ENCODE measurements at regions not wholly inside any gene's neighbourhood (a gene's known extent, or its start where the extent isn't known, plus 50 kb on each side); places are given as distances from the start of the nearest gene placed in this dataset.

DNA sequence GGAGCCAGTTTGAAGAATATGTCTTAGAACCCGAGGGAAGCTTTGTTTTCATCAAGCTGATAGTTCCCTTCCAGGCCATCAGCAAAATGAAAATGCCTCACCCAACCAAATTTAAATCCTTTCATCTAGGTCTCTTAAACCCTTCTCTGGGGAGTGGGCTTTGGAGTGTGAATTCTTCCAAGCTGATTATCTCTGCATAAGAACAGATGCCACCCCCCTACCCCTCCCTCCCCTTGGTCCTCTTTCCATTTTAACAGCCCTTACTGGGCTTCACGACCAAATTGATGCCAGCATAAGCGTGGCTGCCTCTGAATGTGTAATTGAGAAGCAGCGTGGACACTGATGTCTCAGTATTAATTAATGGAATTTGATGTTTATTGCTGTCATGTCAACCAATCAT, 509.7 kb upstream of the CLINT1 start:
- no peak for DNase-seq (ENCODE audit: low spot score)

DNA sequence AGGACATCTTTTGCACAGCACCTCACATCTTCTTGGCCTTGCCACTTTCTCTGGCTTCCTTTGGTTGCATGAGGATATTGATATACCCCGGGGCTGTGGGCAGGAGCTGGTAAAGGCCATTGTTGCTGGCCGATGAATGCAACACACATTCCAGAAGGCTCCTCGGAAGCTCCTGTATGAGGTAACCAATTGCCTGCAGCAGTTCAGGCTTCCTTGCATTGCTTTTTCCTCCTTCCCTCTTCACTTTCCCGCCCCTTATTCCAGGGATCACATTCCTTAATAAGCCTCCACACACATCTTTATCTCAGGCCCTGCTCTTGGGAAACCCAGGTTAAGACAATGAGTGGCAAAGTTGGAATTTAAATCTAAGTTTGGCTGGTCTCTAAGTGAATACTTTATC, 505.4 kb upstream of the CLINT1 start:
- no peak for DNase-seq (ENCODE audit: low spot score)

DNA sequence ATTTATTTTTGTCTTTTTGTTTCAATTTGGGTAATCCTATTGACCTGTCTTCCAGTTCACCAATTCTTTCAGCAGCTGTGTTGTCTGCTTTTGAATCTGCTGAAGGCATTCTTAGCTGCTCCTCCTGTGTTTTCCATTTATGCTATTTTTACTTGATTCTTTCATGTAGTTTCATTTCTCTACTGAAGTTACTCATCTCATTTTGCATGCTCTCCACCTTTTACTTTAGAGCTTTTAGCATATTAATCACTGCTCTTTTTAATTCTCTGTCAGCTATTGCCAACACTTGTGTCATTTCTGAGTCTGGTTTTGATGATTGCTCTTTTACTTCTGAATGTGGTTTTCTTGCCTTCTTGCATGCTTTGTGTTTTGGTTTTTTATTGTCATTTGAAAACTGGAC, 496.0 kb upstream of the CLINT1 start:
- no peak for DNase-seq (ENCODE audit: low spot score)

DNA sequence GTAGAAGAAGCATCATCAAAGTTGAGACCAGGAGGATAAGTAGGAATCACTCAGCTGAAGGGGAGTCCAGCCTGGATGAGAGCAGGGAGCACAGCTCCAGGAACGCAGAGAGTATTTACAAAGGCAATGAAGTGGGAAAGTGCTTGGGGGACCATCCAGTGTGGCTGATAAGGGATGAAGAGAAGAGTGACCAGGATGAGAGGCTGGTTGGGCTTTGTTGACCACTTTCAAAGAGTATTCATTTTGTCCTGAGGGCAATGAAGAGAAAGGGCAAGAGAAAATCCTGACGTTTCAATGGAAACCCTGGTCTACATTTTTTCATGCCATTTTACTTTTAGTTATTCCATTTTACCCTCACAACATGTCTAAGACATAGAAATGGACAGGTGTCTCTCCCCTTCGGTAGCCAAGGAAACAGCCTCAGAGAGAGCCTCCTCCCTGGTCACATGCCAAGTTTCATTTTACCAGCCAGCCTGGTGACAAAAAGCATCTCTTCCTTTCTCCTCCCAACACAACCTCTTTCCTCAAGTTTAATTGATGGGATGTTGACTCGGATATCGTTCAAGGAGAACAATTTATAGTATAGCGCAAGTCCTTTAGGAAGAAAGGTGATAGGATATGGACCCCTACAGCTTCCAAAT, 492.7 kb upstream of the CLINT1 start:
- DNase-seq (ENCODE audit: low spot score), result no peak

DNA sequence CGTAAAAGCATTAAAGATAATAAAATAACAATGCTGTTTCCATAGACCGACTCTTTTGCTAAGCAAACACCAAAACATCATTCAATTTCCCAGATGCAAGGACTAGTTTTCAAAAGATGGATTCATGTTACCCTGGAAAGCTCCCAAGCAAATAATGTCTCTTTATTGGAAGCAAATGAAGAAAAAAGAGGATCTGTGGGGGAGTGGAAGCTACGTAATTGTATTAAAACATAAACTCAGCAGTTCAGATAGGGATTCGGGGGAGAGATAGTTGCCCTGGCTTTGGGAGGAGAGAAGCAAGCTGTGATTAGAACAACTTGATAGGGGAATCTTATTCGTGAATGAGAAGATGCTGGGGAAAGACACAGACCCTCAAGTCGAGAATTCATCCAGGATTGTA, 491.0 kb upstream of the CLINT1 start:
- no peak for DNase-seq (ENCODE audit: low spot score)

DNA sequence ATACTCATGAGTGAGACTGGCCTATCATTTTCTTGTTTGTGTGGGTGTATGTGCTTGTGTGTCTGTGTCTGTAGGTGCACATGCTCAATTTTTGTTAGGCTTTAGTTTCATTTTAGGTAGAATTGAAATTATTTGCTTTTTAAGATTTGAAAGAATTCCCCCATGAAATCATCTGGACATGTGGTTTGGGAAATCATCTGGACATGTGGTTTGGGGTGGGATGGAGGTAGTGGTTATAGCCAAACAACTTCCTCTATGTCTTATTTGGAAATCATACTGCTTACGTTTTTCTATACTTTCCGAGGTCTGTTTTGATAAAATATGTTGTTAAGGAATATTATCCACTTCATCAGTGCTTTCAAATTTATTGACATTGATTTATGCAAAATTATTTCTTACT, 485.4 kb upstream of the CLINT1 start:
- DNase-seq (ENCODE audit: low spot score), result no peak

DNA sequence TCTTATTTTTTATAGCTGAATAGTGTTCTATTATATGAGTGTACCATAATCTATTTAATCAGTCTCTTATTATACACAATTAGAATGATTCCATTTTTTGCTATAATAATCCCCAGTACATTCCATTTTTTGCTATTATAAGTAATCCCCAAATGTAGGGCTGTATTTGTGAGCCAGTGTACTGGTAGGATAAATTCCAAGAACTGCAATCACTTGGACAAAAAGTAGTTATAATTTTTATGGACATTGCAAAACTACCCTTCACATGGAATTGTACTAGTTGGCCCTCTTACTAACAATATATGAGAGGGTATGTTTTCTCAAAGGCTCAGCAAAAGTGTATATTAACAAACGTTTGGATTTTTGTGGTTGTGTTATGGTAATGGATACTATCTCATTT, 481.7 kb upstream of the CLINT1 start:
- DNase-seq (ENCODE audit: low spot score), result no peak

DNA sequence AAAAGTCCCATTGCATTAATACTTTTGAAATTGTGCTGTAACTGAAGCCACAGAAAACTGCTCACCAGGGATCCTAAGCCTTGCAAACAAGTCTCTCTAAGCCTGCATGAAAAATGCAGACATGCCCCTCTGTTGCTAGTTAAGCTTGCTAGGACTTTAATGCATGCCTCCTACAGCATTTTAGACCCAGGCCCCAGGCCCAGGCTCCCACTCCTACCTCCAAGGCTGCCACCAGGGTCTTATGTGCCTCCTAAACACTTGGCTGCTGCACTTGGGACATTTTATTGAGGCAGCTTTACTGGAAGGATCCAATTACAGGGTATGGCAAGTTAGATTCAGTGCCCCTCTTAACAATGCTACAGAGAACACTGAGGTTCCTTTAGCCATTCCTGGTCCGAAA, 467.3 kb upstream of the CLINT1 start:
- DNase-seq (ENCODE audit: low spot score), result no peak

DNA sequence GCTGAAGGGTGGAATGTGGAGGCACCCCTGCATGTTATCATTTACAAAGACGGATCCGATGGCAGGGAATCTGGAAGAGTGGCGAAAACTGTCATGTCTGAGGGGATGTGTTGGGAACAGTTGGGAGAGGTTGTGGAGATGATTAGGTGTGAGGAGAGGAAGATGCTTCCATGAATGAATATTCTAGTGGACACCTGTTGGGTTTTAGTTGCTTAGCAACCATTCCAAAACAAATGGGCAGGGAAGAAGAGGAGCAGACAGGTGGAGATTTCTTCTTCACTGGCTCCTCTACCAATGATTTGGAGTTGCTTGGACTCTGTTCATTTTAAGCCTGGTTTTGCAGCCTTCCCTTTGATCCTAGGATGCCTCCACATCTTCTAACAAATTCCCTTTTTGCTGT, 465.3 kb upstream of the CLINT1 start:
- no peak for DNase-seq (ENCODE audit: low spot score)

DNA sequence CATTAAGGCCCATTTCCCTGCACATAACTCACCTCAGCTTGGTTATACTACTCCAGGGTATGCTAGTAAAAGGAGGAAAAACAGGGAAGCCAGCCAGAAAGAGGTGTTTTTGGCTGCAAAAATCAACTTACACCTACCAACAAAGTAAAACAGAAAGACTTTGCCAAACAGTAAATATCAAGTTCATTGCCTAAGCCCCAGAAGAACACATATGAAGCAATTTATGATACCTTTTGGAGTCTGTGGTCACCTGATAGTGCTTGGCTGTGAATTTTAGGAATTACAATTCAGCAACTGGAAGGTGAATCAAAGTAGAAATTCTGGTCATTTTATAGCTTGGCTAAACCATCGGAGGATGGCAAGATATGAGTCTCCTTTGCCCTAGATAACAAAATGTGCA, 463.7 kb upstream of the CLINT1 start:
- DNase-seq (ENCODE audit: low spot score), result no peak

DNA sequence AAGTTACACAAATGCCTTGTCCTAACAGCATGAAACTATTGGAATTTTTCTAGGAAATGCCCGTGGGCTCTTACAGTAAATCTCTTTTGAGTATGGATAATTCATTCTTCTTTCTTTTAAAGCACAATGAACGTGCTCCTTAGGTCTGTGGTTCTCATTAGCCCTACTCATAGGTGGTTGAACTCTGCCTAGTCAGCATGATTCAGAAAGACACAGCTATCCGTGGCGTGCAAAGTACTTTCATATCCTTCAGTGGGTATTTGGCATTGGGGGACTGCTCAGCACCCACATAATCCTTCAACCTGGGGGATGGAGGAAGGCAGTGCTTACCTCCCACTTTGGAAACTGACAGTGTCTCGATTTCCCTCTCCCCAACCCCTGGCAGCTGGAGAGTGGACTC, 462.0 kb upstream of the CLINT1 start:
- DNase-seq (ENCODE audit: low spot score), result no peak

DNA sequence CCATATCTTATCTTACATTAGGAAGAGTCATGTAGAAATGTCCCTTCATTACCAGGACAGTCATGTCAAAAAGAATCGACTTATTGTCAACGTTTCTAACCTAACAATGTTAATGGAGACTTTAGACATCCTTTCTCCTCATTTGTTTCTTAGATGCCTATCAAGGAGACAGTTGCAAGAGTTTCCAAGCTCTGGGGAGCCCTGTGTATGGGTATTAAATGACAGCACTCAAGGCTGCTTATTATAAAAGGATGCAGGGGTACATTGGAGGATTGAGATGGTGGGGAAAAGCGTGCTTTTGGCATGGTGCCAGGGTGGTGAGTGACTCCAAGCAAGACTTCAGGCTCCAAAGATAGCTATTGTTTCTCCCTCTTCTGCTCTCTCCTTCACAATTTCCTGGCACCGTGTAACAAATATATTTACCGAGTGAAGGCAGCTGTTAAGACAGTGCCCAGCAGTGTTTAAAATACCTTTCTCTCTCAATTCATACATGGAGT, 461.3 kb upstream of the CLINT1 start:
- DNase-seq (ENCODE audit: low spot score), result no peak

DNA sequence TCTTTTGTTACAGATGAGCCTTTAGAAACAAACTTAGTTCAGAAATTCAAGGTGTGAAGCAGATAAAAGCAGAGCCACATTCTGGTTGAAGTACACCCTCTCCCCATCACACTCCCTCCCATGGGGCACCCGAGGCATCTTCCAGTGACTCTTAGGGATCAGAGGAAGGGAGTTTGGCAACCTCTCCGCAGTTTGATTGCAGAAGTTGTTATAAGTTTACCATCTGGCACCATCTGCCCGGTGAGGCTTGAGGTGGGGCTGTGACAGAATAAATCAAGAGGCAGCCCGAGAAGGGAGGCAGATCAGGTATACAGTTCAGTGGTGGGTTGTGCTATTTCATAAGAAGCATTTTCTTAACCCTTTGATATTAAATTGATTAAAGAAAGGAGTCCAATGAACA, 458.6 kb upstream of the CLINT1 start:
- DNase-seq (ENCODE audit: low spot score), result no peak

DNA sequence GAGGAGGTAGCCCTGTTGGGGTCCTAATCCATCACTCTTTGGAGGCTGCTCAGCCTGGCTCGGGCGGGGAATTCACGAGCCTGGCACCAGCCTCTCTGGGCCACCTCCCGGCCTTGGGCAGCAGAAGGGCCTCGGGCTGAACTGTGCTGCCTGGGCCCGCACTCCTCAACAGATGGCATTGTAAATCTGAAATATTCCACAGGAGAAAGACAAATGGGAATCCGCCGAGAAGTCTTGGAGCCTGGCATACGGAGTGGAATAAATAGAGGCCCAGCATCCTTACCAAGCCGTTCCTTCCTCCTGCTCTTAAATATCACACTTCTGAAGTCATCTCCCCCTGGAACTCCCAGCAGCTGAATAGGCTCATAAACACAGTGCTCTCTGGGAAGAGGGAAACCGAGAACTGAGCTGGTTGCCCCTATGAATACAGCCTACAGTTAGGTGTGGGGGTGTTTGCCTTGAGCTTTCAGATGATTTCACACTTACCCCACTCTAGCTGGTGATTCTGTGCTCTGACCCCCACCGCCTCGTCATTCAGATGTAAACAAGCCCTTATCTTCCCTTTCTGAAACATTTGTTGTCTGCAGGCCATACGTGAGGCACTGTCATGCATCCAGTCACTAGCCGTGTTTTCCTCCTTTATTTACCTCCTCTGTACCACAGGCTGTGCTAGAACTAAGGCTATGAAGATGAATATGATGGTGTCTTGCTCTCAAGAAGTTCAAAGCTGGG, 455.0 kb upstream of the CLINT1 start:
- no peak for DNase-seq (ENCODE audit: low spot score)

DNA sequence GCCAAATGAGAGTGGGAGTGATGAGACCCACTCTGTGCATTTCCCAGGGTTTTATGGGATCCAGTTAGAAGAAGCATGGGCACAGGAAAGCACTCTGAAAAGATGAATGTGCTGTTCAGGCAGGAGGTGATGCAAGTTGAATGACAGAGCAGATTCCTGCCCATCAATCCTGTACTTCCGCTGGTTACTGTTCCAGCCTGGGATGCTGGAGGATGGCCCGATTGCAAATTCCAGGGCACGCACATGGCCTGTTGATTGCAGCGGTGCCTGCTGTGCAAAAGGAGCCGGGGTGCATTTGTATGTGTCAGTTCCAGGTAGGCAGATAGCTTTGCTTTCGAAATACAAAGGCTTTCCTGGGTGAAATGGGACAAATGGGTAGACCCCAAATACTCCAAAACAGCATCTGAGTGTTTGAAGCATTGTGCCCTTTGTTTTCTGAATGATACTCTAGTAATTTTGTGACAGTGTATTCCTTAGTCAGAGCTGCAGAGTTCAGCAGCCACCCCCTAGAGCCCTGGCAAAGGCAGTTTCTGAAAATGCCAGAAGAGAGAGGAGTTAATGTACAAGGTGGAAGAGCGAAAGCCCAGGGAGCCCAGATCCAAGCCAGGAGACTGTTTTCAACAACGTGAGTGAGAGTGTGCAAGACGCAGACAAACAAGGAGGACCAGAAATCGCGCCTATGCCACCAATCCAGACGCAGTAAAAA, 454.2 kb upstream of the CLINT1 start:
- DNase-seq (ENCODE audit: low spot score), result no peak

DNA sequence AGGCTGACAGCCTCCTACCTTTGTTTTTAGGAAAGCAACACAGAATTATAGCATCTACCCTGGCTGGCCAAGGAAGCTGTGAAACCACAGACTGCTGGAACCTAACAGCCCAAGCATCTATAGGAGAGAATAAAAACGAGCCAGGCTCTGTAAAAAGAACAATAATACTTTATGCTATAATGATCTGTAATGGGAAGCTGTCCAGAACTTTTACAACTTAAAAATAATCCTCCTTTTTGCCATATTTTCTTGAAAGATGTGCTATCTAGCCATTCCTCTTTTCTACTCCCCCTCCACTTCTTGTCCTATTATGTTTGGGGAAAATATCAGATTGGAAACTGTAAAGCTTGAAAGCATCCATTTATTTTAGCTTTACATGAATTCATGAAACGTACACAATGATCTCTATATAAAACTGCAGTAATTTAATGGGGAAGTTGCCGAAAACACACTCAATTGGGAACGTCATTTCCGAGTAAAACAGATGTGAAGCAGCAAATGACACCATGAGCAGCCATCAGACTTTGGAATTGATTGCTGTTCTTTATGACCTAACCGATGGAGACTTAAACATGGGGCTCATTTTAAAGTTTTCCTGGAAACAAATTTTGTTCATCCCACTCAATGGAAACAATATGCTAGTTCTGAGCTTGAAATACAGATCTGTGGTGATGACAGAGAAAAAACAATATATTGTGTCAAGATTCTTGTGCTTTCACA, 450.3 kb upstream of the CLINT1 start:
- no peak for DNase-seq (ENCODE audit: low spot score)

DNA sequence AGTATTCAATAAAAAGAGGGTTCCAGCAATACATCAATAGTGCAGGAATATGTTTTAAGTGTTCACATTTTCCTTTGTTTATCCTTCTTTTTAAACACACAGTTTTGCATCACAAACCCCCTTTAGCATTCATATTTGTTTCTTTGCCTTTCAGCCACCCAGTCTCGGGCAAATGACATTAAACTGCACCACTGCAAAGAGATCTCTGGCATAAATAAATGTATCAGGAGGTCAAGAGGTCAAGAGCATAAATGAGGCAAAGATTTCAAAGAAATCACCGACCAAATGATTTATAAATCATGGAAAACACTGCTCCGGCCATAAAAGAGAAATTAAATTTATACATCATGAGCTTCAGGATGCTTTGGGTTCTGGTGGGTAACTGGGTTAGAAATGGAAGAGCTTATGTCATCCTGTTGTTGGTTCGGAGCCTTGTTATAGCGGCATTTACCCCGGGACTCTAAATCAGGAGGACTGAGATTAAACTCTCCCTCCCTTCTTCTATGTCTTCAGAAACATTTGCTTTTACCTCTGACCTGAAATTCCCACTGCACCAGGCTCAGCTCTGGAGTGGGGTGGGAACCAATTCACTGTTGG, 449.6 kb upstream of the CLINT1 start:
- DNase-seq (ENCODE audit: low spot score), result no peak

DNA sequence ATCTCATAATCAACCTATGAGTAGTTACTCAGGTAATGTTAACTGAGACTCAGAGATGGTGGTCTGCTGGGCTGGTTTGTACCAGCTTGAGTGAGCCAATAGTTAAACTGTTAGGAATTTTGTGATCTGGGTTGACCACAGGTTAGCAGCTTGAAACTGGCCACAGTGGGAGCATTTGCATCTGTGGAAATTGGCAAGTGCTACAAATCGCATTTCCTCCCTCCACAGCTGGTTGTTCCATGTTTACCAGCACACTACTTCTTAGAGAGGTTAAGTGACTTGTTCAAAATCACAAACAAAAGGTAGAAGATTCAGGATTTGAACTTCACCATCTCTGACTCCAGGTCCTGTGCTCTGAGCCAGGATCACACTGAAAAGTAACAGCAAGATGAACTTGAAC, 446.9 kb upstream of the CLINT1 start:
- no peak for DNase-seq (ENCODE audit: low spot score)

DNA sequence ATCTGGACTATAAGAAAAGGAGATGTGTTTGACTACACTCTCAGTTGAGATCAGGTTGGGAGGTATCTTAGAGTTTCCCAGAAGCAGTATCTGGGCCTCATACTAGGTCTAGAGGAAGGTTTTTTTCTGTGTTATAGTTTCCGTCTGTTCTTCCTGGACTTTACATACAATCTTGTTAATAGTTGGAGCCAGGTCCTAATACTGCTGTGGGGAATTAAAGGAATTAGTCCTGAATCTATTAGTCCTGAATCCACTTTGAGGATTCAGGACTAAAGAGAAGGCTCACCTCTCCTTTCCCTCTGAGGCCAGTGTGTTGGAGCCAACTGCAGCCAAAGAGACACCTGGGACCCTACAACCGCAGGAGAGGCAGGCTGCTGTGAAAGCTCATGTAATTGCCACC, 445.7 kb upstream of the CLINT1 start:
- no peak for DNase-seq (ENCODE audit: low spot score)

DNA sequence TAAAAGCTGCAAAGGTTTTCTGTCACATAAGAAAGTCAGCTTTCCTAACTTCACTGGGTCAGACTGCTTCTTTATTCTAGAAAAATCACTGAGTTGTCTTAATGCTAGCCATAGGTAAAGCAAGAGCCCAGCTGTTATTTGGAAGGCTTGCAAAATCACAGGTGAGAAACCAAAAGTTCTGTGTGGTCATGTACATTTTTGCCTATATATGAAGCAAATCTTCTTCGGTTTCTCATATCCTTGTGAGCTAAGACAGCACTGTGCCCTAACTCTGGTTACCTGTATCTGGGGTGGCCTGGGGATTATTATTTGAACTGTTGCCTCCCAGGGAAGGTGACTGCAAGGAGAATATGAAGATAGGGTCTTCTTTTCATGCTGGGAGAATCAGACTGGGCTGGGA, 444.9 kb upstream of the CLINT1 start:
- no peak for DNase-seq (ENCODE audit: low spot score)

DNA sequence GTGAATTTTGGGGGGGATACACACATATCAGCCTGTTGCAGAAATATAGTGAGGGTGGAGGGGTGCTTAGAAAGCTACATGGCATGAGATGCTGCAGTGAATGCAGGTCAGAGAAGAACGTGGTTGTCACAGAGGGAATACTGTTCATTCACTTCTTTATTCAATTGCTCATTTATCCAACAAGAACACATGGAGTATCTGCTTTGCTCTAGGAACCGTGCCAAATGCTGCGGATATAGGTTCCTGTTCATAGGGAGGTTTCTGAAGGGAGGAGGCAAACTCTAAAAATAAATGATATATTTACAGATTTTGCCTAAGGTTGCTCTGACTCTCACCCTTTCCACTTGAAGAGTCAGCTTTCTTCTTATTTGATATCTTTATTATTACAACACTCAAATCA, 444.3 kb upstream of the CLINT1 start:
- no peak for DNase-seq (ENCODE audit: low spot score)

DNA sequence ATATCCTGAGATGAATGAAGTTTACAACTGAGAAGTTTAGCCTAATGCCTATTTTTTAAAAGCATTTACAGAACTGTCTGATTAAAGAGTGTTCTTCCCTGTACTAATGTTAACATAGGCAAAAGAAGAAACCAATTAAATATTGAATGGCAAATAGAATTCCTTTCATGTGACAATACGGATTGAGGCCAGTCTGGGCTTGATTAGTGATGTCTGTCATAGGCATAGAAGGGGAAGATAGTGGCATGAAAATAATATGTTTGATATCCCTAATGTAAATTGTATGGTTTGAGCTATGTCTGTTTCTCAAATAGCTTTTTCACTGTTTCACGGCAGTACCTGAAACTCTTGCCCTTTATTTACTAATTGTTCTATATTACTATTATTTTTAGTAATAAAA, 443.1 kb upstream of the CLINT1 start:
- no peak for DNase-seq (ENCODE audit: low spot score)
